ENCODE measurements at regions not wholly inside any gene's neighbourhood (a gene's known extent, or its start where the extent isn't known, plus 50 kb on each side); places are given as distances from the start of the nearest gene placed in this dataset.

- TF ChIP-seq MXI1 (IDR thresholded peaks at IDR 0.05; ENCODE audit: low read depth, low read length) (no peak), MAX (IDR thresholded peaks at IDR 0.05; ENCODE audit: low read depth) (no peak), NFIC (IDR thresholded peaks at IDR 0.05; ENCODE audit: borderline replicate concordance) (no peak), JUND (IDR thresholded peaks at IDR 0.05) (no peak), USF1 (IDR thresholded peaks at IDR 0.05; ENCODE audit: borderline replicate concordance, low read depth) (no peak)
Observed at GRCh38 chr10:132120200-132120599, 54.5 kb downstream of the JAKMIP3 start (continued).

DNA sequence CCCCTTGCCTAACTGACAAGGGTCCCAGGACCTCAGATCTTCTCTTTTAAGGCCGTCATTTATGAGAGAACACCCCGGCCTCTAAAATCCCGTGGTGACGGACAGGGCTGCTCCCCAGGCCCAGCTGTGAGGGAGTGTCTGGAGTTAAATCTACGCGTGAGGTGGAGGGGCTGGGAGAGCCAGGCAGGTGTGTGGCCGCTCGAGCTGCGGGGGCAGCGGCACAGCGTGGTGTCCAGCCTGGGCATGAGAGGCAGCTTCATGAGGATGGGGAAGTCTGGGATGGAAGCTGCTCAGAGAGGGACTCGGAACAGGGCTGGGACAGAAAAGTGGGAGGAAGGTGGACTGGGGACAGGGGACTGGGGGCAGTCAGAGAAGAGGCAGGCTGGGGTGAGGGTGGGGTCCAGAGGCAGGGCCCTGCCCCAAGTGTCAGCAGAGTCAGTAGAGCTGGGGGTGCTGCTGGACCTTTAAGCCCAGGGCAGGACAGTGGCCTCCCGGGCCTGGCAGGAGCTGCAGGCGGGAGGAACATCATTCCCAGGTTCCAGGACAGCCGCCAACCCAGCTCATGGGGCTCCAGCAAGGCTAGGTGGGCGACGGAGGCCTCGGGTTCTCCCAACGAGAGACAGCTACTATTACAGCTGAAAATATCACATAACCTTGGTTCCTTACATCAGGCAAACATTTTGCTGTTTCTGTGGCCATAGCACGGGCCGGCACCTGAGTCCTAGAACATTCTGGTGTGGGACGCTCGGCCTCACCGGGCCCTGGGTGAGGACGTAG is 55.2 kb downstream of the JAKMIP3 start:
- H3K4me2 ChIP-seq, result no peak overlapping the region
- no peaks in the 10 kb centered on the region for H3K79me2 ChIP-seq (ENCODE audit: insufficient read depth)
- TF ChIP-seq MAX (IDR thresholded peaks at IDR 0.05; ENCODE audit: low read depth) (no peak), TAF1 (IDR thresholded peaks at IDR 0.05; ENCODE audit: borderline replicate concordance, low read depth, low read length) (no peak), MXI1 (IDR thresholded peaks at IDR 0.05; ENCODE audit: low read depth, low read length) (no peak), ZBTB33 (IDR thresholded peaks at IDR 0.05; ENCODE audit: borderline replicate concordance, low read depth) (no peak), REST (IDR thresholded peaks at IDR 0.05; ENCODE audit: low read depth, low read length) (no peak), SIN3A (IDR thresholded peaks at IDR 0.05; ENCODE audit: borderline replicate concordance, low read depth, low read length) (no peak), TCF12 (IDR thresholded peaks at IDR 0.05) (no peak), YY1 (IDR thresholded peaks at IDR 0.05; ENCODE audit: low read depth) (no peak), GATA2 (CRISPR knock-in tag; IDR thresholded peaks at IDR 0.05) (no peak), GABPA (IDR thresholded peaks at IDR 0.05; ENCODE audit: low read depth) (no peak), TEAD4 (IDR thresholded peaks at IDR 0.05; ENCODE audit: borderline replicate concordance, insufficient read depth) (no peak), EZH2phosphoT487 (IDR thresholded peaks at IDR 0.05; ENCODE audit: borderline replicate concordance, low read depth) (no peak), NRF1 (IDR thresholded peaks at IDR 0.05; ENCODE audit: low read depth, low read length) (no peak), RAD21 (IDR thresholded peaks at IDR 0.05; ENCODE audit: low read length) (no peak)
- TF ChIP-seq, protein P1, sequence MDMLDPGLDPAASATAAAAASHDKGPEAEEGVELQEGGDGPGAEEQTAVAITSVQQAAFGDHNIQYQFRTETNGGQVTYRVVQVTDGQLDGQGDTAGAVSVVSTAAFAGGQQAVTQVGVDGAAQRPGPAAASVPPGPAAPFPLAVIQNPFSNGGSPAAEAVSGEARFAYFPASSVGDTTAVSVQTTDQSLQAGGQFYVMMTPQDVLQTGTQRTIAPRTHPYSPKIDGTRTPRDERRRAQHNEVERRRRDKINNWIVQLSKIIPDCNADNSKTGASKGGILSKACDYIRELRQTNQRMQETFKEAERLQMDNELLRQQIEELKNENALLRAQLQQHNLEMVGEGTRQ (IDR thresholded peaks at IDR 0.05; ENCODE audit: borderline replicate concordance, low read depth, low read length), result no peak
- TF ChIP-seq, protein P2, sequence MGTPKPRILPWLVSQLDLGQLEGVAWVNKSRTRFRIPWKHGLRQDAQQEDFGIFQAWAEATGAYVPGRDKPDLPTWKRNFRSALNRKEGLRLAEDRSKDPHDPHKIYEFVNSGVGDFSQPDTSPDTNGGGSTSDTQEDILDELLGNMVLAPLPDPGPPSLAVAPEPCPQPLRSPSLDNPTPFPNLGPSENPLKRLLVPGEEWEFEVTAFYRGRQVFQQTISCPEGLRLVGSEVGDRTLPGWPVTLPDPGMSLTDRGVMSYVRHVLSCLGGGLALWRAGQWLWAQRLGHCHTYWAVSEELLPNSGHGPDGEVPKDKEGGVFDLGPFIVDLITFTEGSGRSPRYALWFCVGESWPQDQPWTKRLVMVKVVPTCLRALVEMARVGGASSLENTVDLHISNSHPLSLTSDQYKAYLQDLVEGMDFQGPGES (IDR thresholded peaks at IDR 0.05; ENCODE audit: low read depth, low read length), result no peak
- no peak overlapping the region for H3K9ac ChIP-seq
- CTCF ChIA-PET, result interaction anchor here (0.8 to 1.9 kb wide), 5 partner anchors 11 to 667 kb away, joined by 3 to 9 read pairs (median 3); no protein-coding TSS in a partner anchor
- no peaks in the 10 kb centered on the region for H3K36me3 ChIP-seq (replicated peaks in 1 of 2; ENCODE audit: control insufficient read depth in 1 of 2, insufficient read depth in 2 of 2, low read length in 1 of 2)
- H3K27me3 ChIP-seq (ENCODE audit: insufficient read depth), result no peaks in the 10 kb centered on the region
- POLR2A ChIA-PET, result no interaction called here
- no peak overlapping the region for H3K4me3 ChIP-seq (ENCODE audit: low read depth in 2 of 2, low read length in 1 of 2)
- 56% methylated on average over 23 of the region's 25 CpGs for WGBS (ENCODE audit: low lambda C conversion rate)
- no peak for DNase-seq
- no peak overlapping the region for H3K27ac ChIP-seq (ENCODE audit: low read depth in 2 of 2, low read length in 1 of 2)
- H3K9me2 ChIP-seq, result no peaks in the 10 kb centered on the region
- no peaks in the 10 kb centered on the region; a peak in 1 of 4 replicates for H3K4me1 ChIP-seq (ENCODE audit: control insufficient read depth in 1 of 2, insufficient read depth in 2 of 2, low read depth in 1 of 2, low read length in 1 of 2)
- H3F3A ChIP-seq (replicated peaks; ENCODE audit: insufficient read depth), result no peaks in the 10 kb centered on the region
- no peaks in the 10 kb centered on the region for H4K20me1 ChIP-seq (ENCODE audit: insufficient read depth)
- no peak overlapping the region for H2AFZ ChIP-seq (ENCODE audit: low read depth)
- H3K9me3 ChIP-seq, result no peaks in the 10 kb centered on the region

Measured in SK-N-SH (cell line).